ENCODE measurements at regions not wholly inside any gene's neighbourhood (a gene's known extent, or its start where the extent isn't known, plus 50 kb on each side); places are given as distances from the start of the nearest gene placed in this dataset.

GRCh38 chr3:177553579-177553978 lies 356.3 kb upstream of the TBL1XR1 start:
- TF ChIP-seq CTCF (IDR thresholded peaks at IDR 0.05; ENCODE audit: low read depth, low read length) (no peak), POLR2A (IDR thresholded peaks at IDR 0.05; ENCODE audit: extremely low read depth, insufficient read length) (no peak)
